NCI-H1048 (cell line): ENCODE measurements at regions not wholly inside any gene's neighbourhood (a gene's known extent, or its start where the extent isn't known, plus 50 kb on each side); places are given as distances from the start of the nearest gene placed in this dataset.
A peak's percentile ranks its signal among the peaks of the same experiment; 100 is the strongest.

Experiments used
- DNase-seq: peaks from one replicate; lab custom pipeline; 2025; lab: John Stamatoyannopoulos, UW

GRCh38 chr3:110227991-110228390 is 843.6 kb upstream of the NECTIN3 start:
- DNase-seq = no peak

GRCh38 chr3:110234831-110235230 is 836.8 kb upstream of the NECTIN3 start:
- no peak for DNase-seq

DNA sequence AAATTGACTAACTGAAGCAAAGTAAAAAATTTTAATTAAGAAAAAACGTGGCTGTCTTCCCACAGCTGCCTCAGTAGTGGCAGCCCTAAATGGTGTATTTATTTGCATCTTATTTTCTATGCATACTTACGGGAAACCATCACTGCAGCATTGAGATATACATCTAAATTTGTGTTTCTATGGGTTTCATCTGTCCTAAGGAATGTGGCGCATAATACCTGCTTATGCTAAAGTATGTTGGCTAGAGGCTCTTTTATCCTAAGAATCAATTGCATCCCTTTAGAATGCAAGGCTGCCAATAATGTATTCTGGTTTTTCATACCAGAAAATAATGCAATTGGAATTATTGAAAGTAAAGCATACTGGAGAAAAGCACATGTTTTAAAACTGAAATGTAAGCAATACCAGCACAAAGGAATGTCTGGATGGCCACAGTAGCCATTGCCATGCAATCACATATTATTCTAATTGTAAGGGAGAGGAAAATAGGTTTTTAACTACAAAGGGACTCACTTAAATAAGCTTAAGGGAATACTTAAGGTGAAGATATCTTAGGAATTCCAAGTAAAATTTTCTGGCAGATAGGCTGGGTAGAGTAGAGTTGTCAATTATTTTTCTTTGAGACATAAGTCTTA is 834.5 kb upstream of the NECTIN3 start:
- no peak for DNase-seq

- no peak for DNase-seq
Measured at GRCh38 chr3:110243081-110243480, 828.5 kb upstream of the NECTIN3 start.

GRCh38 chr3:110246796-110247376 is 824.7 kb upstream of the NECTIN3 start:
- no peak for DNase-seq

- no peak for DNase-seq
Measured at GRCh38 chr3:110248666-110249065, 823.0 kb upstream of the NECTIN3 start.

DNA sequence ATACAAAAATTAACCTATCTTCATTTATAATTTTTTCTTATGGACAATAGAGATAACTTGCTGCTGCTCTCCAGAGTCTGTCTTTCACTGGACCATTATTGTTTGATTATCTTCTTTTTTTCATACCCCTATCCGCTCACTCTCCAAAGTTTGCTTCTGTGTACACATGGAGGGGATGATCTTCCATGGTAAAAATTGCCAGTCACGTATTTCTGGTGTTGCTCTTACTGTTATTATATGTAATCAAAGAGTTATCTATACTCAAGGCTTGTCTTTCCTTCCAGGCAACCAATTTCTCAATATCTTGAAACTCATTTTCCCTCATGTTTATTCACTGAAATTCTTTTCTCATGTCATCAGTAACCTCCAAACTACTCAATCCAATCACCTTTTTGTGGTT is 817.8 kb upstream of the NECTIN3 start:
- no peak for DNase-seq

DNA sequence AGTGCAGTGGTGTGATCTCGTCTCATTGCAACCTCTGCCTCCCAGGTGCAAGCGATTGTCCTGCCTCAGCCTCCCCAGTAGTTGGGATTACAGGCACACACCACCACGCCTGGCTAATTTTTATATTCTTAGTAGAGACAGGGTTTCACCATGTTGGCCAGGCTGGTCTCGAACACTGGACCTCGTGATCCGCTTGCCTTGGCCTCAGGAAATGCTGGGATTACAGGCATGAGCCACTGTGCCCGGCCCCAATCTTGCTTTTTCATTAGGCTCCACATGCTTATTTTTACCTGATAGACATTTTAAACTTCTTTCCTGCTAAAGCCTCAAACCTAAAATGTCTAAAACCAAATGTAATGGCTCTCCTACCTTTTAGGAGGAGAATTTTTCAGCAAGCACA is 817.0 kb upstream of the NECTIN3 start:
- no peak for DNase-seq

DNA sequence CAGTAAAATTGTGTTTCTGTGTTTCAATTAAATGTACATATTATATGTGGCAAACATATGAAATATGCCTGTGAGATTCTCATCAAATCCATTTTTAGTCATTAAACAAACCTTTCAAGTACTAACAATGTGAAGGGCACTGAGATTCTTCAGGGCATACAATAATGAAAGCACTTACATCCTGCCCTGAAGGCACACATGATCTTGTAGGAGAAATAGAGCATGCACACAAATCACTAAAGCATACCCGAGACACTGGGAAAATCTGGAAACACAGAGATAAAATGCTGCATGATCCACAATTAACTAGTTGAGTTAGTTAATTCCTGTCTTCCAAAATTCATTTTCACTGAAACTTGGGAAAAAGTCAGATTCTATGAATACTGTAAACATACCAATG is 810.5 kb upstream of the NECTIN3 start:
- no peak for DNase-seq

- no peak for DNase-seq
Measured at GRCh38 chr3:110262896-110263295, 808.7 kb upstream of the NECTIN3 start.

DNA sequence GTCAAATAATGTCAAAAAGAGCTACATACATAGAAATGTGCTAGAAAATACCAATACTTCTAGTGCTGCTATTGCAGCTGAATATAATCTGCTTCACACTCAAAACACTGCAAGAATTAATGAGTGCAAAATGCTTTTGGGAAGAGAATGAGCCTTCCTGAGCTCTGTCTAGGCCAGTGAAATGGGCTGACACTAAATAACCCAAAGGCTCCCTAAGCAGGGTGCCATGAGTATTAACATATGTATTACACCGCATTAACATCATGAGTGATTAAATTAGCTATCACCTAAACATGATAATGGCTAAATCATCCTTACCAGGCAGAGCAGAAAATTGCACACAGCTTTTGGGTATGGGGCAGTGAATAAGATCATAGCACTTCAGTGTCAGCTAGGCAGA is 806.3 kb upstream of the NECTIN3 start:
- DNase-seq = no peak

GRCh38 chr3:110267304-110267845 is 804.2 kb upstream of the NECTIN3 start:
- no peak for DNase-seq

DNA sequence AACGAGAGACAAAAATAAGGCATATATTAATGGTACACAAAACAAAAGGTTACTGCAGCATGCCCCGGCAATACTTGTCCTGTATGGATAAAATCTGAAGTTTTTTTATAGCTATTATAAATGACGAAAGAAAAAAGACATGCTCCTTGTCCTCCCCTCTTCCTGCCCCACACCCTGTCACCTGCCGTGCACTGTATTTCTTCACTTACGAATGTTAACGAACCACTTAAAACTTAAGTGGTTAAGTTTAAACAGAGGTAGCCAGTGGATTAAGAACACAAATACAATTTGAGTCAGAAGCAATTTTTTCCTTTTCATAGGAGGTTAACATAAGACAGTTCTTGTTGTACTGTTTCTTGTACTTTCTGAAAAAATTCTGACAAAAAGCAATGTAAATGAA is 799.1 kb upstream of the NECTIN3 start:
- DNase-seq = no peak

- no peak for DNase-seq
Measured at GRCh38 chr3:110291886-110292501, 779.6 kb upstream of the NECTIN3 start.

DNA sequence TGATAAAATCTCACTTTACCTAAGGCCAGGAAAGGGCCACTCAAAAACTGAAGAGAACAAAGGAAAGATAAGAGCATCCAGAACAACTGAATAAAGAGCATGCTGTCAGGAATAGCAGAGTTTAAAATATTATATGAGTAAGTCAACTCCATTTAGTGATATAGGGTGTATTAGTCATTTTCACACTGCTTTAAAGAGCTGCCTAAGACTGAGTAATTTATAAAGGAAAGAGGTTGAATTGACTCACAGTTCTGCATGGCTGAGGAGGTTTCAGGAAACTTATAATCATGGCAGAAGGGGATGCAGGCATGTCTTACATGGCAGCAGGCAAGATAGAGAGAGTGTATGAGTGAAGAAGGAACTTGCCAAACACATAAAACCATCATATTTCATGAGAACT is 778.0 kb upstream of the NECTIN3 start:
- DNase-seq = no peak

- DNase-seq = no peak
Measured at GRCh38 chr3:110296885-110297284, 774.7 kb upstream of the NECTIN3 start.

DNA sequence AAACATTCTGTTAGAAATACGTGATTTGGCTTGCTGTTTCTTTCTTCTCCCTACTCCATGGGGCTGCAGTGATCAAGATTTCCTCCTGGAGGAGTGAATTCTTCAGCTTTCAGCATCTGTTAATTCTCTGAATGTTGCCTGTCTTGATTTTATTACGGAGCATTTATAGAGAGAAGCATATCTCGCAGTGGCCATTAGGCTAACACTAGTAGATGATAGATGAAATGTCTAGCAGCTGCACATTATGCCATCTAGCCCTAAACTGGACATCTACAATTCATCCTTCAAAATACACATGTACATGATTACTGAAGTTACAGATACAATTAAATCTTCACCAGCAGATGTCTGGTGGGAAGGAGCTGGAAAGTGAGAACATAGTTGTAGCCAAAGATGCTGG is 769.8 kb upstream of the NECTIN3 start:
- DNase-seq = no peak

GRCh38 chr3:110307065-110307809 is 764.4 kb upstream of the NECTIN3 start:
- DNase-seq = no peak

GRCh38 chr3:110311541-110311940 is 760.1 kb upstream of the NECTIN3 start:
- no peak for DNase-seq

DNA sequence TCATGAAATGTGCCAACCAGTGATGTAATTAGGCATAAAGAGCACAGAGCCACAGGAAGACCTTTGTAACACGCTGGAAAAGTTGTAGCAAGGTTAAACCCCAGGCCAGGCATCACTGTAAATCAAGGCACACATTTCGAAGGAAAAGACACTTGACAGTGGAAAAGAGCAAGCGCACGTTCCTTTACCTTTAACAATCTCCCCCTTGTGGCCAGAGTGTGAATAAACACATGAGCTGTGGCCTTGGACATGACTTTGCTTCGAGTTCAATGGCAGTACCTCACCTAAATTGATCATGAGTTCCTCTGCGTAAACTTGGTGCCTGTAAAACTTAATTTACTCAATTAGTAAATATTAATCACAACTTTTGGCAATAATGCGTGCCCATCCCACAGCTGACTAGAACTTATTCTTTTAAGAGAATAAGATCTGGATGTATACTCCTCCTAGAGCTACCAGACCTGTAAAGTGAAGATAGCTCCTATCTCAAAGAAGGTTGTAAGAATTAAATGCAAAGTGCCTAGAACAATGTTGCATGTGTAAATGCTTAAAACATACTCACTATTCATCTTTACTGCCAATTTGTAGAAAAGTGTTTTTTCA is 757.0 kb upstream of the NECTIN3 start:
- peak; percentile 18 for DNase-seq

GRCh38 chr3:110318108-110318507 is 753.5 kb upstream of the NECTIN3 start:
- DNase-seq = no peak

DNA sequence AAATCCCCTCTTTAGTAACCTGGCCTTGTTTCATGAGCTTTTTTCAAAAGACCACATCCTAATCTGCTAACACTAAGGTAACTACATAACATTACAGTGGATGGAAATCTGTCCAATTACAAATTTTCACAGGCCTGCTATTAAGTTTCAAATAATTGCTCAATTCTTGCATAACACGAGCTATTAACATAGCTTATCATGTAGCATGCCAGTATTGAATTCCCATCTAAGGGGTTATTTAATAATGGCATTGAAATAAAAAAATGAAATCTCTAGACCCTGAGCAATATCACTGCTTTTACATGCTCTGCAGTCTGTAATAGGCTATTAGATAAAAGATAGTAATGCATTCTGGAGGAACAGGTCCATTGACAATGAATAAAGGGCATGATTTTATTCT is 748.3 kb upstream of the NECTIN3 start:
- DNase-seq = no peak
